WTC11 (cell line): ENCODE measurements at regions not wholly inside any gene's neighbourhood (a gene's known extent, or its start where the extent isn't known, plus 50 kb on each side); places are given as distances from the start of the nearest gene placed in this dataset.
"Not testable (repeated sequence)": the region's sequence is repeated elsewhere in the genome, so short reads cannot be mapped to it uniquely, and the experiment has no call there.

Experiments used
- ATAC-seq: fragments of 200-7000 bp; cut with Tn5 transposase; 2 replicates; pipeline ENCODE4 v1.10.0; 2021; ENCODE audit warnings: mild to moderate bottlenecking, moderate library complexity
- CTCF ChIA-PET: fragments of 300-600 bp; sonication (Branson Sonifier 250); formaldehyde crosslinking; loops from one replicate; lab custom pipeline; 2021; ENCODE audit warnings: antibody characterized with exemption; lab: Charles Lee
- POLR2A ChIA-PET: fragments of 350-600 bp; sonication (Branson Sonifier 250); formaldehyde crosslinking; loops from one replicate; lab custom pipeline; 2021; ENCODE audit warnings: antibody characterized with exemption; lab: Charles Lee
- DNase-seq: peaks from one replicate; pipeline ENCODE4 v3.0.0; 2021; ENCODE audit warnings: low spot score
- H3K27ac Mint-ChIP-seq: 2 replicates; pipeline ENCODE4 v1.8.0; 2021; ENCODE audit warnings: mixed read lengths
- H3K27me3 Mint-ChIP-seq: 2 replicates; pipeline ENCODE4 v1.8.0; 2021; ENCODE audit warnings: low read depth, mild to moderate bottlenecking, moderate library complexity, mixed read lengths
- H3K36me3 Mint-ChIP-seq: 2 replicates; pipeline ENCODE4 v1.8.0; 2021; ENCODE audit warnings: mixed read lengths
- H3K4me1 Mint-ChIP-seq: 2 replicates; pipeline ENCODE4 v1.8.0; 2022; ENCODE audit warnings: mixed read lengths
- H3K4me3 Mint-ChIP-seq: 2 replicates; pipeline ENCODE4 v1.8.0; 2021; ENCODE audit warnings: mild to moderate bottlenecking, moderate library complexity, mixed read lengths
- H3K9me3 Mint-ChIP-seq: 2 replicates; pipeline ENCODE4 v1.8.0; 2021; ENCODE audit warnings: mixed read lengths
- E2F5 ChIP-seq: sonication (generic); formaldehyde crosslinking; IDR thresholded peaks from 2 replicates; pipeline ENCODE4 v1.8.1; 2022; ENCODE audit warnings: mild to moderate bottlenecking, moderate library complexity, missing genetic modification reagents
- ELF4 ChIP-seq: sonication (generic); formaldehyde crosslinking; IDR thresholded peaks from 2 replicates; pipeline ENCODE4 v1.8.1; 2022; ENCODE audit warnings: low read depth, mild to moderate bottlenecking, moderate library complexity, missing genetic modification reagents
- JUN ChIP-seq: sonication (generic); formaldehyde crosslinking; IDR thresholded peaks from 2 replicates; pipeline ENCODE4 v1.8.0; 2023; ENCODE audit warnings: mild to moderate bottlenecking, missing genetic modification reagents
- MYBL2 ChIP-seq: sonication (generic); formaldehyde crosslinking; IDR thresholded peaks from 2 replicates; pipeline ENCODE4 v1.8.1; 2023; ENCODE audit warnings: mild to moderate bottlenecking, moderate library complexity, missing genetic modification reagents
- NR3C1 ChIP-seq: sonication (generic); formaldehyde crosslinking; conservative IDR thresholded peaks from 2 replicates; pipeline ENCODE4 v1.8.1; 2023; ENCODE audit warnings: low read depth, mild to moderate bottlenecking, missing genetic modification reagents
- PRDM15 ChIP-seq: sonication (generic); formaldehyde crosslinking; IDR thresholded peaks from 2 replicates; pipeline ENCODE4 v1.8.0; 2022; ENCODE audit warnings: missing genetic modification reagents
- STAT6 ChIP-seq: sonication (generic); formaldehyde crosslinking; conservative IDR thresholded peaks from 2 replicates; pipeline ENCODE4 v1.8.1; 2023; ENCODE audit warnings: mild to moderate bottlenecking, low read depth, missing genetic modification reagents, moderate library complexity
- ZNF425 ChIP-seq: fragments of 250-450 bp; sonication (Bioruptor Pico); conservative IDR thresholded peaks from 2 replicates; pipeline ENCODE4 v1.9.0; 2021; ENCODE audit warnings: mild to moderate bottlenecking
- ZNF512 ChIP-seq: sonication (generic); formaldehyde crosslinking; IDR thresholded peaks from 2 replicates; pipeline ENCODE4 v1.8.1; 2022; ENCODE audit warnings: missing genetic modification reagents, borderline replicate concordance
- ZNF671 ChIP-seq: fragments of 250-450 bp; sonication (Bioruptor Pico); IDR thresholded peaks from 2 replicates; pipeline ENCODE4 v1.8.0; 2021; ENCODE audit warnings: mild to moderate bottlenecking

GRCh38 chr1:215444715-215445414 lies 122.2 kb upstream of the KCTD3 start (continued):
- TF ChIP-seq PRDM15 (no peak), MYBL2 (no peak), ZNF425 (CRISPR knock-in tag) (no peak), NR3C1 (no peak), ELF4 (CRISPR knock-in tag) (no peak), ZNF671 (no peak), ZNF512 (CRISPR knock-in tag) (no peak), STAT6 (CRISPR knock-in tag) (no peak), E2F5 (CRISPR knock-in tag) (no peak), JUN (CRISPR knock-in tag) (no peak)

GRCh38 chr1:215448014-215448413 lies 119.1 kb upstream of the KCTD3 start:
- CTCF ChIA-PET, H3K4me1 Mint-ChIP-seq, POLR2A ChIA-PET: not testable (repeated sequence)

GRCh38 chr1:215449147-215449546 lies 118.0 kb upstream of the KCTD3 start:
- H3K36me3 Mint-ChIP-seq, DNase-seq, H3K4me1 Mint-ChIP-seq, H3K9me3 Mint-ChIP-seq, H3K4me3 Mint-ChIP-seq, H3K27ac Mint-ChIP-seq, CTCF ChIA-PET, ATAC-seq, H3K27me3 Mint-ChIP-seq, POLR2A ChIA-PET: not testable (repeated sequence)

More at GRCh38 chr1:215448014-215448413, 119.1 kb upstream of the KCTD3 start:
- not testable (repeated sequence) for ATAC-seq, H3K27ac Mint-ChIP-seq, H3K27me3 Mint-ChIP-seq, DNase-seq, H3K4me3 Mint-ChIP-seq, H3K9me3 Mint-ChIP-seq, H3K36me3 Mint-ChIP-seq
